Activated CD4-positive, alpha-beta T cell treated with anti-CD3 and anti-CD28 coated beads, Interleukin-2, amount 50 U/mL, for 1 hour (primary cell): ENCODE measurements at regions not wholly inside any gene's neighbourhood (a gene's known extent, or its start where the extent isn't known, plus 50 kb on each side); places are given as distances from the start of the nearest gene placed in this dataset.
"Not testable (repeated sequence)": the region's sequence is repeated elsewhere in the genome, so short reads cannot be mapped to it uniquely, and the experiment has no call there.

Experiments used
- DNase-seq: peaks from one replicate; pipeline ENCODE4 v3.0.0-alpha.2; 2020

- no peak for DNase-seq
Observed at GRCh38 chr3:110343945-110344344, 727.7 kb upstream of the NECTIN3 start.

- no peak for DNase-seq
Observed at GRCh38 chr3:110344487-110344886, 727.1 kb upstream of the NECTIN3 start.

DNA sequence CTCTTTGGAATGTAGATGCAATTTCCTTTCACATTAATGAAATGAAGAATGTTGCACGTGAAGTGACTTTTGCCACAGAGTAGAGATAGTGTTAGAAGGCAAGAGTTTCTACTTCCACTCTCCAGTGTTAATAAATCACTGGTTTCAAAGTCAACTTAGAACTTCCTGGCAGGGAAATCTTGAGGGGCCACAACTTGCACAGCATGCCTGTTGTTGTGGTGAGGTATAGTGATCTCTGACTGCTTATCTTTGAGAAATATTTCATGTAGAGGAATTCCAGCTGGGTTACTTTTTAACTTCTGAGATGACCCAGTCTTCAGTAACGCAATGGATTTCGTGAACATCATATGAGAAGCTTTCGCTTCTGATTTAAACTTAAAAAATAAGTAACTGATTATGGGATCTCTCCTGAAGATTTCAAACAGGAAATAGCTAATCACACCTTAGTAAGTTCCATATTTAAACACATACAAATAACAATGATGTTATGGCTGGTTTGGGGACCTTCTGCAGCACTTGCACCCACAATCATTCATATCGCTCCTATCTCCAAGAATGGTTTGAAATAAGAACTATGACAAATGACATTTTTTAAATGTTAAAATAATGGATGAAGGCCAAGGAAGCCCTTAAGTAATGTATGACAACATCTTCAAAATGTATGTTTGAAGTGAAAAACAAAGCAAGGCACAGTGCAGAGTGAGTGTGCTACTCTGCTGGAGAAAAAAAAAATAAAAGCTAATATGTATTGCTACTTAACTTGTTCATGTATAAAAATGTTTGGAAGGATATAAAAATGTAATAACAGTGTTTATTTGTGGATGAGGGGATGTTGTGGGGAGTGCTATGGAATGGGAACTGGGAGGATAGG, 726.5 kb upstream of the NECTIN3 start:
- DNase-seq = no peak

- DNase-seq = no peak
Observed at GRCh38 chr3:110349295-110349694, 722.3 kb upstream of the NECTIN3 start.

DNA sequence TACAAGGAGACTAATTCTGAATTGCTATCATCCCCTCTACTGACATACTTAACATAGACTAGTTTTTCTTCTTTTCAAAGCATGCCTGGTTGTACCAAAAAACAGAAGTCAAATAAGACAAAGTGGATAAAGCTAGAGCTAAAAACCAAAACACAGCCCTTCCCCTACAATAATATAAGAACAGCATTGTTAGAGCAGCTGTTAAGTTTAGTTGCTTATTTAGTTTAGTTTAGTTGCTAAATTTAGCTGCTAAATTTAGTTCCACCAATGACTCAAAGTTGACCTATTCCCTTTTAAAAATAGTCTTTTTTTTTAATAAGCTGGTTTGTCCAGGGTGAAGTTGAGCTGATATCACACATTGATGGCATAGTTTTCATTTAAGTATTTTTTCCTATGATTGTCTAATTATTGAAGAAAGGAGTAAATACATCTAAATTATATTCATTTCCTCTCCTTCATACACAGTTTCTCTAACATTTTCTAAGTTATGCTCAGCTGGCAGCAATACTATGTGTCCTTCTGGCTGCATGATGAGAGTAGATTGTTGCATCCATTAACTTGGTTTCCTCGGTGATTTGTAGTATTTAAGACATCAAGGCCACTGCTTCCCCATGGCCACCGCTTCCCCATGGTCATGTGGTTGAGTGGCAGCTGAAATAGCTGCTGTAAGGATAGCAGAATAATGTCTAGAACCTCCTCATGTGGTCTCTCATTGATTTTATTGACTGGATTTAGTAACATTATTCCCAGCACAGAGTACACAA, 718.6 kb upstream of the NECTIN3 start:
- DNase-seq = no peak

DNA sequence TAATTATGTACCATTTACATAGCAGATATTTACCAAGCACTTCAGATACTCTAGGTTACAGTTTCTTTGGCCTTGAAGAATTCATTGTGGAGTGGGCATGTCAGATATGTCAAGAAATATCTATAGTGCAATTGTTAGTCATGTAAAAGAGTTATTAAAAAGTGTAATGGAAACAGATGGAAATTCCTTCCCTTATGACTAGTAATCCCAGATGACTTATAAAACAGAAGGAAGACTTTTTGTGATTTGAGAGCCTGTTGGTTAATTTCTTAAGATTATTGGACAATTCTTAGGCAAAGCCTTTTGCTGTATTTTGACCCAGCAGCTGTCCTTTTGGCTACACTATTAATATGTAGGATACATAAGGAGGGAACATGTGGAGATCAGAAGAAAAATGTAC, 708.9 kb upstream of the NECTIN3 start:
- DNase-seq = no peak

- DNase-seq = not testable (repeated sequence)
Observed at GRCh38 chr3:110367289-110367688, 704.3 kb upstream of the NECTIN3 start.

DNA sequence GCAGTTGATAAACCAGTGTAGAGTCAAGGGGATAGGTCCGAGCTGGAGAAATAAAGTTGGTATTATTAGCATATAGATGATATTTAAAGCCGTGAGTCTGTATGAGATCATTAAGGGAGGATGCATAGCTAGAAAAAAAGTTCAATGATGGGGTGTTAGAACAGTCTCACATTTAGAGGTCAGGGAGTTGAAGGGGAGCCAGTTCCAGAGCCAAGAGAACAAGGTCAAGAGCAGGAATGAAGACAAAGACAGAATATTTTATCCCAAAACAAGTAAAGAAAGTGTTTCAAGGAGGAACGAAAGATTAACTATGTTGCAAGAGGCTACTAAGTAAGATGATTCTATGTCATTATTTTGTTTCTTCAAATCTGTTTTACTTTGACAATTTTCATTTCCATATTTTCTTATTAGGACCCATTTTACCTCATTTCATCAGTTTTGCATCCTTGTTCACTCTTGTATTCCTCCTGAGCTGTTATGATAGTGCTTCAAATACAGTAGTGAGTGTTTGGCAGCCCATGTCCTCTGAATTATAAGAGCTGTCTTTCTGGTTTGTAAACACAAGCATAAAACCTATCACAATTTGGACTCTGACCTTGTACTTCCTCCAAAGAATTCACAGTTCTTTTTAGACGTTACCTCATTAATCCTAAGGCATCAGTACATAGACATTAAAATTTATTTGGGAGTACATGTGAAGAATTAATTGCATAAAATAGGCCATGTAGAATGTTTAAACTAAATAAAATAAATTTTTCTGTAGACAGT, 695.7 kb upstream of the NECTIN3 start:
- no peak for DNase-seq

GRCh38 chr3:110378481-110378880, 693.1 kb upstream of the NECTIN3 start:
- DNase-seq = no peak

DNA sequence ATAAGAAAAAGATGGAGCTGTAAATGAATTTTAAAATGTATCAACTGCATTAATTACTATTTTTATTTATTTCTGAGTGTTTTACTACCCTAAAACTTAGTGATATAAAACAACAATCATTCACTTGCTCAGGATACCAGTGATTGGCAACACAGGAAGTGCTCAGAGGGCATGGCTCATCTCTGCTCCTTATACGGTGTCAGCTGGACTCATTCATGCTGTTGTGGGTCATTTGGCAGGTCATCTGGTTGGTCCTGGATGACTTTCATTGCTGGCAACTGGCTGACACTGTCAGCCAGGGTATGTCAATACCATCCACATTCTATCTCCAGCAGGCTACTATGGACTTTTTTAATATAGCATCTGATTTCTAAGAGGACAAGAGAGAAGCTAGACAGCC, 689.6 kb upstream of the NECTIN3 start:
- DNase-seq = no peak

DNA sequence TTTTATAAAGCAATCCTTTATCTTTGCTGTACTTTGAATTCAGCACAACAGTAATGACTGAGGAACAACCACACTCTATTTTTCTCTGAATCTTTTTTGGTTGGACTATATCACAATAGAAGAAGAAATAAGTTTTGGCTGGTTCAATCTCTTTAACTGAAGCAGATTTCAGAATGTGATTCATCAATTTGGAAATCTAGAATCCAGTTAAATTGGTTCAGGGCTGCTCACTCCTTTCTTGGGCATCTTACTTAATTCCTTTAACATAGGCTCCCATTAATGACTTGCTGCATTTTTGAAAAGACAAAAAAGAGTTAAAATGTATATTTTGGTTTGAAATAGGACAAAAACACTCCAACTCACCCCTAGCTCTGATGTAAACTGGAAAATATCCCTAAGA, 688.3 kb upstream of the NECTIN3 start:
- DNase-seq = no peak

- no peak for DNase-seq
Observed at GRCh38 chr3:110384601-110385000, 687.0 kb upstream of the NECTIN3 start.

DNA sequence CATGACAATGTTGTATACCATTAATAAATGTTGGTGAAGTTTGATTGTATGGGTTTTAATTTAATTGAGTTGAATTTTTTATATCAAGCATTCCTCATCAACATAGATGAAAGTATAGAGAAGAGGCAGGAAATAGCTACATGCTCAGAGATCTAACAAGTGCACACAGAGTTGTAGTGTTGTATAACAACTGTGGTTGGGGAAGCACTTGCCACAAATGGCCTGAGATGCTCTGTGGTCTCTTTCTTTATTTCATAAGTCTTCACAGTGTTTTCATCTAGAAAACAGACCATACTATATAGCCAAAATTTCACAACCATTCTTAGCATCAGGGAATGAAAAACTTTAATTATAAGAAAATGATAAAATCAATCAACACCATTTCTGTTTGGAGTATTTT, 682.6 kb upstream of the NECTIN3 start:
- DNase-seq = no peak

DNA sequence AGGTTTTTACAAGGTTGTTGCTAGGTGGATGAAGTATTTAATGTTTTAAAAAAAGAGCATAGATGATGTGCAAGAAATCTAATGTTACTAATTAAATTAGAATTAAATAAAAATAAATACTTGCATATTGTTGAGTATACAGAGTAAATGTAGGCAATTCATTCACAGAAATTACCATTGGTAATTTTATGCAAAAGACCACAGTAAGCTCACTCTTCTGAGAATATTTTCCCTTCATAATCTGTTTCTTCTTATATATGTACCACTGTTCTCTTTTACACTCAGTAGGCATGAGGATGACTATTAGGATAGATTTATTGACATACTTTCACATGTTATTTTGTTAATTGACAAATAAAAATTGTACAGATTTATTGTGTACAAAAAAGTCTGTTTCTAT, 681.2 kb upstream of the NECTIN3 start:
- no peak for DNase-seq

DNA sequence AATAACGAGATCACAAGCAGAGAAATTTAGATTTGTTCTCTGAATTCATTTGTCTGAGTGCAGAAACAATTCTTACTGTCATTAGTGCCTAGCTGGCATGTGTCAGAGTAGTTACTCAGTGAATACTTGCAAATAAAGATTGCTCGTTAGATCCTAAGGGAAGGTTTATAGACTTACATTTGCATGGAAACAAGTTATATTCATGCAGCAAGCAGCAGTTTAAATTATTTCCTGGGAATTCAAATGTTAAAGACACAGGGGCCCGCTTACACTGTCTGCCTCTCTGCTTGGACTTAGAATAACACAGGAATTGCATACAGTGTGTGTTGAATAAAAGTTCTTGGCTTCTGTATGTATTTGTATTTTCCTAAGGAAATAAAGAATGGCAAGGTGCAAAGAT, 680.6 kb upstream of the NECTIN3 start:
- no peak for DNase-seq

GRCh38 chr3:110391640-110392395, 679.8 kb upstream of the NECTIN3 start:
- DNase-seq = no peak

- no peak for DNase-seq
Observed at GRCh38 chr3:110393941-110394340, 677.7 kb upstream of the NECTIN3 start.

- DNase-seq = no peak
Observed at GRCh38 chr3:110397115-110397514, 674.5 kb upstream of the NECTIN3 start.

DNA sequence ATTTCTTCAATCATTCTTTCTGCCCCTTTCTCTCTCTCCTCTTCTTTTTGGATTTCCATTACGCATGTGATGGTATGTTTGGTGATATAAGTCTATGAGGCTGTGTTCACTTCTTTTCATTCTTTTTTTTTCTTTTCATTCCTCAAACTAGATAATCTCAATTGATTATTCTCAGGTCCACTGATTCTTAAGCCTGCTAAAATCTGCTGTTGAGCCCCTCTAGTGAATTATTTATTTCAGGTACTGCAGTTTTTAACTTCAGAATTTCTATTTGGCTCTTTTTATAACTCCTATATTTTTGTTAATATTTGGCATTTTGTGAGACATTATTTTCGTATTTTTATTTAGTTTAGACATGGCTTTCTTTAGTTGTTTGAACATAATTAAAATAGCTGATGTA, 671.3 kb upstream of the NECTIN3 start:
- no peak for DNase-seq

DNA sequence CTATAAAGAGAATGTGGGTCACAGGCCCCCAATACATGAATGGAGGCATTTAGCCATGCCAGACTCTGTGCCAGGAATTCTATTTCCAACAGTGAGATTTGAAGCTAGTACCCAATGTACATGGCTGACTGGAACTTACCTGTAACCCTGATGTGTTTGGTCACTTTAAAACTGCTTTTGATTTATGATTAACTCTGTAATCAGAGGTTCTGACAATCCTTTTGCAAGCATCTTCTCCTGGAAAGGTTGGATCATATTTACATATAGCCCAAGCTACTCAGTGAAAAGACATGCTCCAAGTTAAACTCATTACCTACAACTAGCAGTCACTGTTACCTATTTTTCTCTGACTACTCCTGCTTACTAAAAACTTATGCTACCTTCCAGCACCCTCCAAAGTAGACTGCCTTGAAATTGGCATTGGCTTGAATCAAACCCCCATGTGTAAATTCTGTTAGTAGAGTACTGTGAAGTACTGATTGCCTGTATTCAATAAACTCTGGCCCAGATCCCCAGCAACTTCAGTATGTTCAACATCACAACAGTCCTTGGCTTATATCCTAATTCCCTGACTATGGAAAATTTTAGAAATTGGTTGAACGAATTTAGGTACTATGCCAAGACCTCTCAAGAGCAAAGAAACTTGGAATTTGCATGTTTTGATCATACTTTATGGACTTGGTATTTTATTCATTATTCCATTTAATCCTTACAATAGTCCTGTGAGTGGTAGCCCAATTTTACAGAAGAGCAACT, 665.6 kb upstream of the NECTIN3 start:
- DNase-seq = no peak

- no peak for DNase-seq
Observed at GRCh38 chr3:110413266-110413665, 658.4 kb upstream of the NECTIN3 start.
